ENCODE measurements at regions not wholly inside any gene's neighbourhood (a gene's known extent, or its start where the extent isn't known, plus 50 kb on each side); places are given as distances from the start of the nearest gene placed in this dataset.

GRCh38 chr11:91796999-91797398 is 427.6 kb upstream of the FAT3 start:
- no peak for TF ChIP-seq CTCF (IDR thresholded peaks at IDR 0.05)
- Histone ChIP-seq H3K36me3 (no peaks in the 10 kb centered on the region), H3K27me3 (no peaks in the 10 kb centered on the region), H3K9me3 (no peaks in the 10 kb centered on the region), H3K27ac (no peak overlapping the region), H3K4me1 (no peaks in the 10 kb centered on the region), H3K4me3 (no peak overlapping the region)
- no peak for DNase-seq (ENCODE audit: low spot score)

GRCh38 chr11:91795139-91795887 is 429.3 kb upstream of the FAT3 start:
- H3K27ac ChIP-seq = no peak overlapping the region
- H3K27me3 ChIP-seq = no peaks in the 10 kb centered on the region
- H3K36me3 ChIP-seq = no peaks in the 10 kb centered on the region
- no peak overlapping the region for H3K4me3 ChIP-seq
- no peak for TF ChIP-seq CTCF (IDR thresholded peaks at IDR 0.05)
- no peak for DNase-seq (ENCODE audit: low spot score)
- no peaks in the 10 kb centered on the region for H3K9me3 ChIP-seq
- no peaks in the 10 kb centered on the region for H3K4me1 ChIP-seq

- no peak for TF ChIP-seq CTCF (IDR thresholded peaks at IDR 0.05)
- Histone ChIP-seq H3K9me3 (no peaks in the 10 kb centered on the region), H3K27me3 (no peaks in the 10 kb centered on the region), H3K4me1 (no peaks in the 10 kb centered on the region), H3K36me3 (no peaks in the 10 kb centered on the region), H3K4me3 (no peak overlapping the region), H3K27ac (no peak overlapping the region)
- DNase-seq (ENCODE audit: low spot score) = no peak
Observed at GRCh38 chr11:91794146-91794545, 430.5 kb upstream of the FAT3 start.

- no peak overlapping the region for H3K4me3 ChIP-seq
- no peaks in the 10 kb centered on the region for H3K4me1 ChIP-seq
- H3K27ac ChIP-seq = no peak overlapping the region
- H3K36me3 ChIP-seq = no peaks in the 10 kb centered on the region
- no peak for DNase-seq (ENCODE audit: low spot score)
- H3K9me3 ChIP-seq = no peaks in the 10 kb centered on the region
- no peaks in the 10 kb centered on the region for H3K27me3 ChIP-seq
- no peak for TF ChIP-seq CTCF (IDR thresholded peaks at IDR 0.05)
Observed at GRCh38 chr11:91792779-91793262, 431.8 kb upstream of the FAT3 start.

- no peaks in the 10 kb centered on the region for H3K36me3 ChIP-seq
- no peak for DNase-seq (ENCODE audit: low spot score)
Observed at GRCh38 chr11:91791171-91791468, 433.5 kb upstream of the FAT3 start.

More at GRCh38 chr11:91791171-91791468, 433.5 kb upstream of the FAT3 start:
- H3K4me3 ChIP-seq = no peak overlapping the region
- TF ChIP-seq CTCF (IDR thresholded peaks at IDR 0.05) = no peak
- no peaks in the 10 kb centered on the region for H3K4me1 ChIP-seq
- H3K27me3 ChIP-seq = no peaks in the 10 kb centered on the region
- no peaks in the 10 kb centered on the region for H3K9me3 ChIP-seq
- no peak overlapping the region for H3K27ac ChIP-seq

All from right atrium auricular region (tissue), 2 donors.